HEK293T (cell line): ENCODE measurements at regions not wholly inside any gene's neighbourhood (a gene's known extent, or its start where the extent isn't known, plus 50 kb on each side); places are given as distances from the start of the nearest gene placed in this dataset.

Experiments used
- HDGF ChIP-seq: fragments of 450-650 bp; IDR thresholded peaks from 2 replicates; pipeline ENCODE4 v1.6.1; 2017; ENCODE audit warnings: antibody characterized with exemption, borderline replicate concordance
- LEF1 ChIP-seq: fragments of 450-650 bp; IDR thresholded peaks from 2 replicates; pipeline ENCODE4 v1.6.1; 2017; ENCODE audit warnings: mild to moderate bottlenecking, borderline replicate concordance
- SP1 ChIP-seq: fragments of 450-650 bp; IDR thresholded peaks from 2 replicates; pipeline ENCODE4 v1.6.1; 2017
- SUZ12 ChIP-seq: fragments of 450-650 bp; IDR thresholded peaks from 2 replicates; pipeline ENCODE4 v1.6.1; 2016; ENCODE audit warnings: mild to moderate bottlenecking
- ZNF384 ChIP-seq: fragments of 450-650 bp; IDR thresholded peaks from 2 replicates; pipeline ENCODE4 v1.6.1; 2016

DNA sequence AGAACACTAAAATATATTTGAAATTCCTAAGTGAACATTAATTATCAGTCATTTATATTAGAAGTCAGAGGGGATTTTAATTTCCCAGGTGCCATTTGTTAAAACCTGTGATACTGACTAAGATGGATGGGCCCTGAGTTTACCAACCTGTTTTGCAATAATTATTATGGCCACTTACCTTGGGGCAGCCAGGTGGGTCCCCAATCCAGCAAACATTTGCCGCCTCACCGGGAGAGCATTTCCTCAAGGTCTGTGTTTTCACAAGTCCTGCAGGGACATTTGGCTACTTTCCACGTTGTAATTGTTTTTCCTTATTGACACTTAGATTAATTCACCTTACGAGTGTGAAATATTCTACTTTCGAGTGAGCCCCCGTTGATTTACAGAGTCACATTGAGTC is 251.2 kb upstream of the PPP2R2D start:
- TF ChIP-seq HDGF (no peak), LEF1 (no peak), ZNF384 (no peak), SUZ12 (no peak), SP1 (no peak)
